CD4-positive, alpha-beta T cell (primary cell): ENCODE measurements at regions not wholly inside any gene's neighbourhood (a gene's known extent, or its start where the extent isn't known, plus 50 kb on each side); places are given as distances from the start of the nearest gene placed in this dataset.
A peak's percentile ranks its signal among the peaks of the same experiment; 100 is the strongest.

Experiments used
- ATAC-seq: fragments of 200-7000 bp; cut with Tn5 transposase; one replicate; pipeline ENCODE4 v1.10.0; 2022; ENCODE audit warnings: mild to moderate bottlenecking; ENCODE audit not compliant: poor library complexity
- CTCF ChIA-PET: fragments of 350-600 bp; sonication (Branson Sonifier 250); formaldehyde crosslinking; loops from one replicate; lab custom pipeline; 2021; ENCODE audit warnings: antibody characterized with exemption, inconsistent platforms; lab: Charles Lee
- POLR2A ChIA-PET: fragments of 350-600 bp; sonication (Branson Sonifier 250); formaldehyde crosslinking; loops from one replicate; lab custom pipeline; 2021; ENCODE audit warnings: antibody characterized with exemption, inconsistent platforms; lab: Charles Lee
- DNase-seq, 14 experiments: peaks; one replicate each; pipeline ENCODE4 v3.0.0-alpha.2; 2013 to 2020; ENCODE audit warnings: mixed read lengths in 2 of 14
- H3K27ac ChIP-seq, 2 donors: one replicate each; pipeline versions ENCODE4 v1.5.1 to v1.7.0; 2013; ENCODE audit warnings: low read length in 2 of 2, low read depth in 1 of 2, mild to moderate bottlenecking in 1 of 2
- H3K27me3 ChIP-seq, 2 experiments: 1 replicate in 1 of 2; 2 replicates in 1 of 2; pipeline versions ENCODE4 v1.6.1 to v1.7.0; 2013; ENCODE audit warnings: low read length in 2 of 2, control low read depth in 1 of 2, mild to moderate bottlenecking in 1 of 2, moderate library complexity in 1 of 2; ENCODE audit not compliant: insufficient read depth in 2 of 2, control insufficient read depth in 1 of 2
- H3K36me3 ChIP-seq: one replicate; pipeline ENCODE4 v1.6.1; 2013; ENCODE audit warnings: low read length, control low read depth; ENCODE audit not compliant: insufficient read depth
- H3K4me1 ChIP-seq: one replicate; pipeline ENCODE4 v1.6.1; 2013; ENCODE audit warnings: low read length, control low read depth; ENCODE audit not compliant: insufficient read depth
- H3K4me3 ChIP-seq: one replicate; pipeline ENCODE4 v1.5.1; 2013; ENCODE audit warnings: mild to moderate bottlenecking, low read length, moderate library complexity
- H3K9me3 ChIP-seq, 2 experiments: 1 replicate in 1 of 2; 2 replicates in 1 of 2; pipeline versions ENCODE4 v1.6.1 to v1.7.0; 2013; ENCODE audit warnings: low read length in 2 of 2, mild to moderate bottlenecking in 2 of 2, control low read depth in 1 of 2, moderate library complexity in 1 of 2; ENCODE audit not compliant: control insufficient read depth in 1 of 2, insufficient read depth in 1 of 2
- H3K27ac Mint-ChIP-seq: one replicate; pipeline ENCODE4 v1.8.0; 2020; ENCODE audit warnings: mixed read lengths
- H3K27me3 Mint-ChIP-seq: one replicate; pipeline ENCODE4 v1.8.0; 2021; ENCODE audit warnings: mixed read lengths
- H3K36me3 Mint-ChIP-seq: one replicate; pipeline ENCODE4 v1.8.0; 2021; ENCODE audit warnings: low read depth, mixed read lengths
- H3K4me1 Mint-ChIP-seq: one replicate; pipeline ENCODE4 v1.8.0; 2021; ENCODE audit warnings: low read depth, mixed read lengths
- H3K4me3 Mint-ChIP-seq: one replicate; pipeline ENCODE4 v1.8.0; 2020; ENCODE audit warnings: mild to moderate bottlenecking, mixed read lengths
- H3K9me3 Mint-ChIP-seq: one replicate; pipeline ENCODE4 v1.8.0; 2020; ENCODE audit warnings: mixed read lengths
- intact Hi-C, 2 experiments: fragments of 100-400 bp; cut with DNase I in 1 of 2; cut with micrococcal nuclease in 1 of 2; formaldehyde crosslinking; loops; one replicate each; pipeline versions ENCODE4 v1.15.1 to v1.9.0; 2023 to 2025; cut with DNase I, micrococcal nuclease
- TF ChIP-seq, protein P1 (sequence below): fragments of 200-600 bp; IDR thresholded peaks from one replicate; pipeline ENCODE4 v1.8.0; 2022; ENCODE audit warnings: antibody characterized with exemption, mild to moderate bottlenecking

GRCh38 chrX:76228499-76228898 is 55.6 kb downstream of the PBDC1 start:
- ATAC-seq (no peak), DNase-seq (no peak)
- TF ChIP-seq, protein P1, sequence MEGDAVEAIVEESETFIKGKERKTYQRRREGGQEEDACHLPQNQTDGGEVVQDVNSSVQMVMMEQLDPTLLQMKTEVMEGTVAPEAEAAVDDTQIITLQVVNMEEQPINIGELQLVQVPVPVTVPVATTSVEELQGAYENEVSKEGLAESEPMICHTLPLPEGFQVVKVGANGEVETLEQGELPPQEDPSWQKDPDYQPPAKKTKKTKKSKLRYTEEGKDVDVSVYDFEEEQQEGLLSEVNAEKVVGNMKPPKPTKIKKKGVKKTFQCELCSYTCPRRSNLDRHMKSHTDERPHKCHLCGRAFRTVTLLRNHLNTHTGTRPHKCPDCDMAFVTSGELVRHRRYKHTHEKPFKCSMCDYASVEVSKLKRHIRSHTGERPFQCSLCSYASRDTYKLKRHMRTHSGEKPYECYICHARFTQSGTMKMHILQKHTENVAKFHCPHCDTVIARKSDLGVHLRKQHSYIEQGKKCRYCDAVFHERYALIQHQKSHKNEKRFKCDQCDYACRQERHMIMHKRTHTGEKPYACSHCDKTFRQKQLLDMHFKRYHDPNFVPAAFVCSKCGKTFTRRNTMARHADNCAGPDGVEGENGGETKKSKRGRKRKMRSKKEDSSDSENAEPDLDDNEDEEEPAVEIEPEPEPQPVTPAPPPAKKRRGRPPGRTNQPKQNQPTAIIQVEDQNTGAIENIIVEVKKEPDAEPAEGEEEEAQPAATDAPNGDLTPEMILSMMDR, result no peak
- CTCF ChIA-PET, result no interaction called here
- no peaks in the 10 kb centered on the region for H3K36me3 Mint-ChIP-seq
- Histone ChIP-seq H3K9me3 (no peaks in the 10 kb centered on the region), H3K27ac (no peak overlapping the region), H3K4me1 (no peaks in the 10 kb centered on the region), H3K4me3 (no peak overlapping the region), H3K27me3 (no peaks in the 10 kb centered on the region), H3K36me3 (no peaks in the 10 kb centered on the region)
- no peak overlapping the region for H3K4me3 Mint-ChIP-seq
- no peaks in the 10 kb centered on the region for H3K4me1 Mint-ChIP-seq
- H3K9me3 Mint-ChIP-seq, result no peaks in the 10 kb centered on the region
- POLR2A ChIA-PET, result no interaction called here
- intact Hi-C loops, result no loop called here
- H3K27ac Mint-ChIP-seq, result no peak overlapping the region
- no peaks in the 10 kb centered on the region for H3K27me3 Mint-ChIP-seq

DNA sequence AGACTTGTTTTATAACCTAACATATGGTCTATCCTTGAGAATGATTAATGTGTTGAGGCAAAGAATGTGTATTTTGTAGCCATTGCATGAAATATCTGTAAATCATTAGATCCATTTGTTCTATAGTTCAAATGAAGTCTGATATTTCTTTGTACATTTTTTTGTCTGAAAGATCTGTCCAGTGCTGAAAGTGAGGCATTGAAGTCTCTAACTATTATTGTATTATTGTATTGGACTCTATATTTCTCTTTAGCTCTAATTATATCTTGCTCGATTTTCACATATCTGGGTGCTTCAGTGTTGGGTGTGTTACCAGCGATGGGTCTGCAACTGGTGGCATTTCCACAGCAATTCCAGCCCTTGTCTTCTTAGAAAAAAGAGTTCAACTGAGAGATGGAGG is 76.0 kb downstream of the PBDC1 start:
- no peak overlapping the region for H3K4me3 ChIP-seq
- CTCF ChIA-PET, result no interaction called here
- POLR2A ChIA-PET, result no interaction called here
- no peak overlapping the region for H3K4me3 Mint-ChIP-seq
- H3K9me3 Mint-ChIP-seq, result no peaks in the 10 kb centered on the region
- H3K36me3 Mint-ChIP-seq, result no peaks in the 10 kb centered on the region
- no peaks in the 10 kb centered on the region for H3K27me3 ChIP-seq
- TF ChIP-seq, protein P1, result no peak
- H3K4me1 ChIP-seq, result no peaks in the 10 kb centered on the region
- no peak for DNase-seq
- no peak for ATAC-seq
- H3K4me1 Mint-ChIP-seq, result no peaks in the 10 kb centered on the region
- no peaks in the 10 kb centered on the region for H3K9me3 ChIP-seq
- no peaks in the 10 kb centered on the region for H3K27me3 Mint-ChIP-seq
- no peak overlapping the region for H3K27ac Mint-ChIP-seq
- no peaks in the 10 kb centered on the region for H3K36me3 ChIP-seq
- intact Hi-C loops, result no loop called here
- no peak overlapping the region for H3K27ac ChIP-seq

- no peaks in the 10 kb centered on the region for H3K4me1 ChIP-seq
- H3K9me3 ChIP-seq, result no peaks in the 10 kb centered on the region
- ATAC-seq, result peak; percentile 57
- no peaks in the 10 kb centered on the region for H3K27me3 Mint-ChIP-seq
- no peak overlapping the region for H3K4me3 Mint-ChIP-seq
- no peaks in the 10 kb centered on the region for H3K4me1 Mint-ChIP-seq
- DNase-seq, result peak; percentile 1 to 67 (median 32)
- ChIA-PET POLR2A (interaction anchor here (2.1 kb wide), 1 partner anchor 80 kb away, joined by 9 read pairs; the partner anchor contains the start of gene PBDC1), CTCF (no interaction called here)
- TF ChIP-seq, protein P1, result peak; percentile 51
- intact Hi-C loops, result loop anchor here in 1 of 2 experiments (5.0 kb wide), 1 partner anchor 81 kb away; the partner anchor contains the start of gene PBDC1
- no peak overlapping the region for H3K4me3 ChIP-seq
- H3K27ac Mint-ChIP-seq, result no peak overlapping the region
- H3K36me3 ChIP-seq, result no peaks in the 10 kb centered on the region
- H3K9me3 Mint-ChIP-seq, result no peaks in the 10 kb centered on the region
- H3K27ac ChIP-seq, result no peak overlapping the region
- H3K36me3 Mint-ChIP-seq, result no peaks in the 10 kb centered on the region
- H3K27me3 ChIP-seq, result no peaks in the 10 kb centered on the region
Observed at GRCh38 chrX:76253432-76253831, 80.6 kb downstream of the PBDC1 start.
